PC-9 (cell line): ENCODE measurements at regions not wholly inside any gene's neighbourhood (a gene's known extent, or its start where the extent isn't known, plus 50 kb on each side); places are given as distances from the start of the nearest gene placed in this dataset.

ENCODE experiments used
- CTCF ChIP-seq: fragments of 200-600 bp; sonication (generic); conservative IDR thresholded peaks from 2 replicates; pipeline ENCODE4 v1.6.1; 2017; ENCODE audit warnings: mixed run types, antibody characterized with exemption, mild to moderate bottlenecking, moderate library complexity
- EZH2 ChIP-seq: fragments of 200-600 bp; sonication (generic); IDR thresholded peaks from 2 replicates; pipeline ENCODE4 v1.8.0; 2017; ENCODE audit warnings: antibody characterized with exemption, low read depth

- TF ChIP-seq CTCF (no peak), EZH2 (no peak)
Observed at GRCh38 chr21:41677671-41678015, 89.2 kb downstream of the RIPK4 start.
